B cell (primary cell): ENCODE measurements at regions not wholly inside any gene's neighbourhood (a gene's known extent, or its start where the extent isn't known, plus 50 kb on each side); places are given as distances from the start of the nearest gene placed in this dataset.

Experiments
- ATAC-seq: fragments of 200-7000 bp; cut with Tn5 transposase; one replicate; pipeline ENCODE4 v1.10.0; 2021; ENCODE audit warnings: low read depth, mild to moderate bottlenecking, moderate number of reproducible peaks, moderate library complexity
- CTCF ChIA-PET: fragments of 350-600 bp; sonication (Branson Sonifier 250); formaldehyde crosslinking; loops from one replicate; lab custom pipeline; 2021; ENCODE audit warnings: antibody characterized with exemption, inconsistent platforms; lab: Charles Lee
- POLR2A ChIA-PET: fragments of 350-600 bp; sonication (Branson Sonifier 250); formaldehyde crosslinking; loops from one replicate; lab custom pipeline; 2021; ENCODE audit warnings: antibody characterized with exemption; lab: Charles Lee
- DNase-seq: peaks from one replicate; pipeline ENCODE4 v3.0.0; 2013
- H2AFZ ChIP-seq: 2 replicates; pipeline ENCODE4 v1.6.1; 2012; ENCODE audit warnings: mild to moderate bottlenecking, low read depth, low read length; ENCODE audit not compliant: insufficient read depth, poor library complexity, severe bottlenecking
- H3K27ac ChIP-seq, 2 donors: 1 replicate in 1 of 2; 2 replicates in 1 of 2; pipeline ENCODE4 v1.5.1; 2012 to 2013; ENCODE audit warnings: low read length in 2 of 2, mild to moderate bottlenecking in 2 of 2, moderate library complexity in 1 of 2
- H3K27me3 ChIP-seq, 4 experiments: fragments of 200-600 bp in 1 of 4; sonication (generic) in 1 of 4; replicated peaks in 1 of 4; 1 replicate in 2 of 4; 2 replicates in 2 of 4; pipeline versions ENCODE4 v1.6.1 to v1.7.0; 2013 to 2016; ENCODE audit warnings: low read length in 3 of 4, mild to moderate bottlenecking in 2 of 4, mixed read lengths in 1 of 4, moderate library complexity in 1 of 4; ENCODE audit not compliant: insufficient read depth in 4 of 4, control insufficient read depth in 3 of 4; ENCODE audit errors: control extremely low read depth in 1 of 4
- H3K36me3 ChIP-seq, 2 experiments: replicated peaks in 1 of 2; 1 replicate in 1 of 2; 2 replicates in 1 of 2; pipeline versions ENCODE4 v1.6.1 to v1.7.1; 2013; ENCODE audit warnings: low read length in 1 of 2; ENCODE audit not compliant: insufficient read depth in 2 of 2, control insufficient read depth in 1 of 2; ENCODE audit errors: control extremely low read depth in 1 of 2, extremely low read depth in 1 of 2
- H3K4me1 ChIP-seq, 2 donors: fragments of 200-600 bp in 1 of 2; sonication (generic) in 1 of 2; 1 replicate in 1 of 2; 2 replicates in 1 of 2; pipeline versions ENCODE4 v1.5.1 to v1.6.1; 2013 to 2017; ENCODE audit warnings: low read length in 2 of 2; ENCODE audit not compliant: control insufficient read depth in 2 of 2, insufficient read depth in 2 of 2
- H3K4me2 ChIP-seq: replicated peaks from 2 replicates; pipeline ENCODE3; 2012; ENCODE audit warnings: mild to moderate bottlenecking, low read depth, low read length; ENCODE audit not compliant: poor library complexity, severe bottlenecking
- H3K4me3 ChIP-seq, 5 experiments: fragments of 200-600 bp in 1 of 5; sonication (generic) in 1 of 5; 1 replicate in 3 of 5; 2 replicates in 2 of 5; pipeline versions ENCODE4 v1.5.1 to v1.7.0; 2011 to 2016; ENCODE audit warnings: low read length in 4 of 5, mild to moderate bottlenecking in 4 of 5, low read depth in 2 of 5, control low read depth in 1 of 5, moderate library complexity in 1 of 5; ENCODE audit not compliant: insufficient read depth in 1 of 5; ENCODE audit errors: control extremely low read depth in 1 of 5, extremely low read depth in 1 of 5
- H3K79me2 ChIP-seq: fragments of 200-600 bp; sonication (generic); one replicate; pipeline ENCODE4 v1.6.0; 2016; ENCODE audit warnings: low read length; ENCODE audit not compliant: control insufficient read depth, insufficient read depth
- H3K9ac ChIP-seq: fragments of 200-600 bp; sonication (generic); 2 replicates; pipeline ENCODE4 v1.6.1; 2017; ENCODE audit warnings: mild to moderate bottlenecking, low read length, moderate library complexity
- H3K9me3 ChIP-seq, 3 donors: one replicate each; pipeline versions ENCODE4 v1.6.1 to v1.7.1; 2013; ENCODE audit warnings: low read length in 2 of 3; ENCODE audit not compliant: control insufficient read depth in 2 of 3, insufficient read depth in 1 of 3; ENCODE audit errors: control extremely low read depth in 1 of 3
- H4K20me1 ChIP-seq: 2 replicates; pipeline ENCODE4 v1.6.0; 2012; ENCODE audit warnings: mild to moderate bottlenecking, low read length; ENCODE audit not compliant: insufficient read depth, control insufficient read depth, poor library complexity, severe bottlenecking
- H3K27ac Mint-ChIP-seq: one replicate; pipeline ENCODE4 v1.8.0; 2021; ENCODE audit warnings: mixed read lengths
- H3K27me3 Mint-ChIP-seq: one replicate; pipeline ENCODE4 v1.8.0; 2021; ENCODE audit warnings: mixed read lengths
- H3K4me1 Mint-ChIP-seq: one replicate; pipeline ENCODE4 v1.8.0; 2021; ENCODE audit warnings: mixed read lengths
- H3K4me3 Mint-ChIP-seq: one replicate; pipeline ENCODE4 v1.8.0; 2021; ENCODE audit warnings: mixed read lengths
- H3K9me3 Mint-ChIP-seq: one replicate; pipeline ENCODE4 v1.8.0; 2022; ENCODE audit warnings: mixed read lengths; ENCODE audit not compliant: insufficient read depth
- CTCF ChIP-seq: fragments of 200-600 bp; IDR thresholded peaks from one replicate; pipeline ENCODE4 v1.8.0; 2022; ENCODE audit warnings: antibody characterized with exemption, mild to moderate bottlenecking
- EZH2 ChIP-seq: IDR thresholded peaks from 2 replicates; pipeline ENCODE4 v1.6.1; 2012; ENCODE audit warnings: borderline replicate concordance, low read depth, mild to moderate bottlenecking, moderate library complexity, low read length; ENCODE audit not compliant: insufficient read depth, poor library complexity, severe bottlenecking
- WGBS: methylation state at CpG from one replicate; pipeline ENCODE4 v1.1.5; 2013; ENCODE audit warnings: missing lambda C conversion rate; ENCODE audit not compliant: insufficient coverage; 5-methylcytosine and 5-hydroxymethylcytosine counted together
- intact Hi-C: fragments of 100-400 bp; cut with micrococcal nuclease; formaldehyde crosslinking; loops from one replicate; pipeline ENCODE4 v1.10.0; 2022

- H3K27me3 Mint-ChIP-seq: no peaks in the 10 kb centered on the region
- ChIA-PET POLR2A (no interaction called here), CTCF (no interaction called here)
- Histone ChIP-seq H3K9ac (no peak overlapping the region), H3K79me2 (no peaks in the 10 kb centered on the region), H2AFZ (peak overlapping the region; percentile 39), H3K27me3 (no peaks in the 10 kb centered on the region), H3K4me2 (peak overlapping the region; percentile 37), H3K4me1 (peaks cover 24 to 28% of the 10 kb centered on the region in 2 donors), H3K36me3 (no peaks in the 10 kb centered on the region), H3K9me3 (no peaks in the 10 kb centered on the region), H3K27ac (no peak overlapping the region), H3K4me3 (no peak overlapping the region), H4K20me1 (no peaks in the 10 kb centered on the region)
- peak overlapping the region; percentile 27 for H3K27ac Mint-ChIP-seq
- H3K4me1 Mint-ChIP-seq: peaks cover 32% of the 10 kb centered on the region
- WGBS: 67% methylated on average over 3 of the region's 7 CpGs
- TF ChIP-seq CTCF (no peak), EZH2 (no peak)
- DNase-seq (peak; percentile 6), ATAC-seq (no peak)
- intact Hi-C loops: no loop called here
- H3K4me3 Mint-ChIP-seq: peak overlapping the region; percentile 16
- no peaks in the 10 kb centered on the region for H3K9me3 Mint-ChIP-seq
Measured at GRCh38 chr6:139839506-139840156, 465.2 kb upstream of the CITED2 start.

GRCh38 chr6:139834232-139834631 lies 459.8 kb upstream of the CITED2 start:
- DNase-seq (no peak), ATAC-seq (no peak)
- Histone ChIP-seq H3K27me3 (no peaks in the 10 kb centered on the region), H3K4me2 (no peak overlapping the region), H3K27ac (no peak overlapping the region), H4K20me1 (no peaks in the 10 kb centered on the region), H3K4me3 (no peak overlapping the region), H3K36me3 (no peaks in the 10 kb centered on the region), H3K4me1 (peaks cover 4 to 5% of the 10 kb centered on the region in 2 donors), H3K9ac (no peak overlapping the region), H2AFZ (no peak overlapping the region), H3K79me2 (no peaks in the 10 kb centered on the region), H3K9me3 (no peaks in the 10 kb centered on the region)
- POLR2A ChIA-PET: no interaction called here
- WGBS: 100% methylated on average over 2 of the region's 5 CpGs
- intact Hi-C loops: no loop called here
- Mint-ChIP-seq H3K4me1 (peaks cover 5% of the 10 kb centered on the region), H3K4me3 (no peak overlapping the region), H3K27me3 (peaks cover 12% of the 10 kb centered on the region), H3K27ac (no peak overlapping the region), H3K9me3 (no peaks in the 10 kb centered on the region)
- CTCF ChIA-PET: no interaction called here
- TF ChIP-seq EZH2 (no peak), CTCF (no peak)
